Hepatocyte (in vitro differentiated cells): ENCODE measurements at regions not wholly inside any gene's neighbourhood (a gene's known extent, or its start where the extent isn't known, plus 50 kb on each side); places are given as distances from the start of the nearest gene placed in this dataset.

ENCODE experiments used
- DNase-seq: peaks from one replicate; pipeline ENCODE4 v3.0.0-alpha.2; 2016; ENCODE audit warnings: low spot score
- H2AFZ ChIP-seq: fragments of 200-600 bp; sonication (generic); 2 replicates; pipeline ENCODE4 v1.6.0; 2016; ENCODE audit warnings: antibody characterized with exemption, mild to moderate bottlenecking
- H3K27ac ChIP-seq: fragments of 200-600 bp; sonication (generic); 2 replicates; pipeline ENCODE4 v1.5.1; 2016; ENCODE audit warnings: mild to moderate bottlenecking
- H3K27me3 ChIP-seq: fragments of 200-600 bp; sonication (generic); 2 replicates; pipeline ENCODE4 v1.6.1; 2016
- H3K36me3 ChIP-seq: fragments of 200-600 bp; sonication (generic); replicated peaks from 2 replicates; pipeline ENCODE4 v1.5.1; 2016; ENCODE audit warnings: low read depth; ENCODE audit not compliant: insufficient read depth
- H3K4me1 ChIP-seq: fragments of 200-600 bp; sonication (generic); 2 replicates; pipeline ENCODE4 v1.5.1; 2016; ENCODE audit warnings: mild to moderate bottlenecking, moderate library complexity; ENCODE audit not compliant: insufficient read depth
- H3K4me2 ChIP-seq: fragments of 200-600 bp; sonication (generic); 2 replicates; pipeline ENCODE4 v1.6.0; 2016
- H3K4me3 ChIP-seq: fragments of 200-600 bp; sonication (generic); 2 replicates; pipeline ENCODE4 v1.5.1; 2016; ENCODE audit warnings: mild to moderate bottlenecking
- H3K79me2 ChIP-seq: fragments of 200-600 bp; sonication (generic); 2 replicates; pipeline ENCODE4 v1.6.0; 2017; ENCODE audit warnings: mild to moderate bottlenecking
- H3K9me2 ChIP-seq: fragments of 200-600 bp; sonication (generic); replicated peaks from 2 replicates; pipeline ENCODE4 v1.6.0; 2017; ENCODE audit warnings: mild to moderate bottlenecking; ENCODE audit not compliant: insufficient read depth
- H3K9me3 ChIP-seq: fragments of 200-600 bp; sonication (generic); 2 replicates; pipeline ENCODE4 v1.5.1; 2016; ENCODE audit warnings: low read depth, mild to moderate bottlenecking
- H4K20me1 ChIP-seq: fragments of 200-600 bp; sonication (generic); 2 replicates; pipeline ENCODE4 v1.6.0; 2016; ENCODE audit warnings: mild to moderate bottlenecking; ENCODE audit not compliant: insufficient read depth, poor library complexity, severe bottlenecking
- CTCF ChIP-seq: fragments of 200-600 bp; sonication (generic); IDR thresholded peaks from 2 replicates; pipeline ENCODE4 v1.5.1; 2016; ENCODE audit warnings: antibody characterized with exemption, mild to moderate bottlenecking; ENCODE audit not compliant: poor library complexity
- EZH2 ChIP-seq: fragments of 200-600 bp; sonication (generic); IDR thresholded peaks from 2 replicates; pipeline ENCODE4 v1.6.1; 2016; ENCODE audit warnings: antibody characterized with exemption, mild to moderate bottlenecking, borderline replicate concordance
- EZH2phosphoT487 ChIP-seq: fragments of 200-600 bp; sonication (generic); IDR thresholded peaks from one replicate; pipeline ENCODE4 v1.6.1; 2018; ENCODE audit warnings: antibody characterized with exemption, mild to moderate bottlenecking, low read depth, moderate library complexity; ENCODE audit not compliant: unreplicated experiment, severe bottlenecking
- WGBS: methylation state at CpG from one replicate; pipeline ENCODE4 v1.1.6; 2016; ENCODE audit warnings: low lambda C conversion rate; ENCODE audit errors: missing lambda C conversion rate; 5-methylcytosine and 5-hydroxymethylcytosine counted together

GRCh38 chr2:211114826-211115455 lies 558.5 kb downstream of the CPS1 start:
- no peaks in the 10 kb centered on the region for H3K9me3 ChIP-seq
- H2AFZ ChIP-seq: no peak overlapping the region
- H3K9me2 ChIP-seq: no peaks in the 10 kb centered on the region
- H3K79me2 ChIP-seq: no peaks in the 10 kb centered on the region
- H4K20me1 ChIP-seq: no peaks in the 10 kb centered on the region
- H3K4me2 ChIP-seq: no peak overlapping the region
- TF ChIP-seq CTCF (no peak), EZH2 (no peak), EZH2phosphoT487 (no peak)
- no peaks in the 10 kb centered on the region for H3K27me3 ChIP-seq
- WGBS: 84% methylated on average over 1 of the region's 1 CpG
- no peak overlapping the region for H3K27ac ChIP-seq
- no peak for DNase-seq
- no peaks in the 10 kb centered on the region for H3K36me3 ChIP-seq
- no peaks in the 10 kb centered on the region for H3K4me1 ChIP-seq
- no peak overlapping the region for H3K4me3 ChIP-seq

GRCh38 chr2:211117026-211117425 lies 560.6 kb downstream of the CPS1 start:
- 87% methylated on average over 1 of the region's 1 CpG for WGBS
- H3K27ac ChIP-seq: no peak overlapping the region
- no peak overlapping the region for H2AFZ ChIP-seq
- H3K4me2 ChIP-seq: no peak overlapping the region
- DNase-seq: no peak
- TF ChIP-seq CTCF: no peak
- no peaks in the 10 kb centered on the region for H3K36me3 ChIP-seq
- H3K4me1 ChIP-seq: no peaks in the 10 kb centered on the region
- no peaks in the 10 kb centered on the region for H3K79me2 ChIP-seq
- H3K9me2 ChIP-seq: no peaks in the 10 kb centered on the region
- H3K27me3 ChIP-seq: no peaks in the 10 kb centered on the region
- H3K4me3 ChIP-seq: no peak overlapping the region
- H3K9me3 ChIP-seq: no peaks in the 10 kb centered on the region
- no peaks in the 10 kb centered on the region for H4K20me1 ChIP-seq

GRCh38 chr2:211126256-211126655 lies 569.9 kb downstream of the CPS1 start:
- no peaks in the 10 kb centered on the region for H4K20me1 ChIP-seq
- H3K27me3 ChIP-seq: no peaks in the 10 kb centered on the region
- H3K9me2 ChIP-seq: no peaks in the 10 kb centered on the region
- H3K4me1 ChIP-seq: no peaks in the 10 kb centered on the region
- H3K79me2 ChIP-seq: no peaks in the 10 kb centered on the region
- no peaks in the 10 kb centered on the region for H3K36me3 ChIP-seq
- H3K27ac ChIP-seq: no peak overlapping the region
- H2AFZ ChIP-seq: no peak overlapping the region
- no peak overlapping the region for H3K4me3 ChIP-seq
- TF ChIP-seq EZH2phosphoT487: no peak
- DNase-seq: no peak
- no peak overlapping the region for H3K4me2 ChIP-seq
- H3K9me3 ChIP-seq: no peaks in the 10 kb centered on the region

GRCh38 chr2:211127501-211127900 lies 571.1 kb downstream of the CPS1 start:
- no peaks in the 10 kb centered on the region for H3K36me3 ChIP-seq
- TF ChIP-seq CTCF (no peak), EZH2 (no peak), EZH2phosphoT487 (no peak)
- 89% methylated on average over 2 of the region's 2 CpGs for WGBS

More at GRCh38 chr2:211127501-211127900, 571.1 kb downstream of the CPS1 start:
- no peak overlapping the region for H3K4me2 ChIP-seq
- no peaks in the 10 kb centered on the region for H3K79me2 ChIP-seq
- no peaks in the 10 kb centered on the region for H4K20me1 ChIP-seq
- no peaks in the 10 kb centered on the region for H3K4me1 ChIP-seq
- no peaks in the 10 kb centered on the region for H3K27me3 ChIP-seq
- H3K27ac ChIP-seq: no peak overlapping the region
- H3K4me3 ChIP-seq: no peak overlapping the region
- DNase-seq: no peak
- no peak overlapping the region for H2AFZ ChIP-seq
- H3K9me2 ChIP-seq: no peaks in the 10 kb centered on the region
- H3K9me3 ChIP-seq: no peaks in the 10 kb centered on the region
